22Rv1 (cell line): ENCODE measurements at regions not wholly inside any gene's neighbourhood (a gene's known extent, or its start where the extent isn't known, plus 50 kb on each side); places are given as distances from the start of the nearest gene placed in this dataset.

Source experiments
- CTCF ChIP-seq: fragments of 450-650 bp; IDR thresholded peaks from 2 replicates; pipeline ENCODE4 v1.5.1; 2017; ENCODE audit warnings: mild to moderate bottlenecking
- ZFX ChIP-seq: fragments of 450-650 bp; IDR thresholded peaks from 2 replicates; pipeline ENCODE4 v1.6.1; 2017; ENCODE audit warnings: antibody characterized with exemption, borderline replicate concordance

GRCh38 chr12:17381211-17381610 lies 708.8 kb downstream of the RERGL start:
- TF ChIP-seq CTCF (no peak), ZFX (no peak)
